Psoas muscle (tissue), 7 donors: ENCODE measurements at regions not wholly inside any gene's neighbourhood (a gene's known extent, or its start where the extent isn't known, plus 50 kb on each side); places are given as distances from the start of the nearest gene placed in this dataset.
A peak's percentile ranks its signal among the peaks of the same experiment; 100 is the strongest.

ENCODE experiments used
- ATAC-seq, 4 donors: fragments of 200-7000 bp; cut with Tn5 transposase; one replicate each; pipeline ENCODE4 v1.9.1; 2020; ENCODE audit warnings: moderate library complexity in 3 of 4, mild to moderate bottlenecking in 2 of 4
- DNase-seq, 2 donors: peaks; one replicate each; pipeline ENCODE4 v3.0.0-alpha.2; 2020
- H3K27ac ChIP-seq: fragments of 200-600 bp; one replicate; pipeline ENCODE4 v1.8.0; 2022
- H3K27me3 ChIP-seq, 3 donors: fragments of 200-600 bp in 1 of 3; one replicate each; pipeline versions ENCODE4 v1.6.1 to v1.8.0; 2013 to 2022; ENCODE audit warnings: low read length in 2 of 3, mild to moderate bottlenecking in 2 of 3, moderate library complexity in 1 of 3; ENCODE audit not compliant: insufficient read depth in 3 of 3
- H3K36me3 ChIP-seq, 2 donors: fragments of 200-600 bp in 1 of 2; one replicate each; pipeline versions ENCODE4 v1.6.1 to v1.8.0; 2013 to 2022; ENCODE audit warnings: low read depth in 1 of 2, mild to moderate bottlenecking in 1 of 2, moderate library complexity in 1 of 2; ENCODE audit not compliant: insufficient read depth in 1 of 2
- H3K4me1 ChIP-seq: fragments of 200-600 bp; one replicate; pipeline ENCODE4 v1.8.0; 2022
- H3K4me3 ChIP-seq: fragments of 200-600 bp; one replicate; pipeline ENCODE4 v1.8.0; 2022; ENCODE audit warnings: mild to moderate bottlenecking
- H3K9me3 ChIP-seq: fragments of 200-600 bp; one replicate; pipeline ENCODE4 v1.8.0; 2022
- CTCF ChIP-seq: fragments of 200-600 bp; IDR thresholded peaks from one replicate; pipeline ENCODE4 v1.8.0; 2022; ENCODE audit warnings: antibody characterized with exemption
- WGBS, 3 donors: extraction: QIAGEN DNeasy Blood & Tissue Kit; methylation state at CpG; one replicate each; pipeline versions ENCODE4 v1.1.6 to v1.1.7; 2013; 5-methylcytosine and 5-hydroxymethylcytosine counted together
- intact Hi-C, 2 donors: fragments of 100-400 bp; cut with DNase I; formaldehyde crosslinking; loops; one replicate each; pipeline versions ENCODE4 v1.11.0 to v1.14.2; 2022
- donor health status: healthy with polysubstance abuse.
- donor health status: DM: no; HTN: no; CAD: no; lungs with moderate emphysema.
- donor health status: Bipolar disorder and iron deficiency.
- donor health status: healthy.
- donor health status: DM: yes; HTN: yes; CAD: no.
- donor health status: DM: no; HTN: no; CAD: no.
- donor health status: DM: yes; HTN: yes; CAD: no.

- no peak overlapping the region for H3K4me3 ChIP-seq
- intact Hi-C loops, result no loop called here
- ATAC-seq (peak in 2 of 4 donors; percentile 30 to 54), DNase-seq (no peak)
- H3K36me3 ChIP-seq, result no peaks in the 10 kb centered on the region
- WGBS, 3 donors, result 45 to 54% (median 50%) methylated on average over 3 of the region's 3 CpGs
- peaks cover 0 to 1% (median 0%) of the 10 kb centered on the region in 3 donors for H3K27me3 ChIP-seq
- H3K4me1 ChIP-seq, result peaks cover 4% of the 10 kb centered on the region
- H3K9me3 ChIP-seq, result no peaks in the 10 kb centered on the region
- no peak overlapping the region for H3K27ac ChIP-seq
- TF ChIP-seq CTCF, result no peak
Observed at GRCh38 chr9:75824816-75825568, 65.5 kb upstream of the PCSK5 start.

GRCh38 chr9:75826314-75826713 is 64.2 kb upstream of the PCSK5 start:
- Histone ChIP-seq H3K4me3 (no peak overlapping the region), H3K27ac (no peak overlapping the region), H3K36me3 (no peaks in the 10 kb centered on the region), H3K9me3 (no peaks in the 10 kb centered on the region), H3K27me3 (peaks cover 0 to 1% (median 0%) of the 10 kb centered on the region in 3 donors), H3K4me1 (peaks cover 4% of the 10 kb centered on the region)
- no peak for DNase-seq
- 47 to 48% (median 48%) methylated on average over 2 of the region's 2 CpGs for WGBS, 3 donors
- no peak for ATAC-seq
- TF ChIP-seq CTCF, result no peak
- intact Hi-C loops, result no loop called here

- Histone ChIP-seq H3K27me3 (no peaks in the 10 kb centered on the region), H3K4me1 (no peaks in the 10 kb centered on the region), H3K36me3 (no peaks in the 10 kb centered on the region), H3K9me3 (no peaks in the 10 kb centered on the region), H3K4me3 (no peak overlapping the region), H3K27ac (no peak overlapping the region)
- intact Hi-C loops, result no loop called here
- DNase-seq, result no peak
- TF ChIP-seq CTCF, result no peak
- no peak for ATAC-seq
Observed at GRCh38 chr9:75830303-75830702, 60.2 kb upstream of the PCSK5 start.

- H3K9me3 ChIP-seq, result no peaks in the 10 kb centered on the region
- intact Hi-C loops, result no loop called here
- no peaks in the 10 kb centered on the region for H3K36me3 ChIP-seq
- no peaks in the 10 kb centered on the region for H3K27me3 ChIP-seq
- H3K27ac ChIP-seq, result no peak overlapping the region
- DNase-seq, result no peak
- TF ChIP-seq CTCF, result no peak
- ATAC-seq, result no peak
- no peaks in the 10 kb centered on the region for H3K4me1 ChIP-seq
- H3K4me3 ChIP-seq, result no peak overlapping the region
Observed at GRCh38 chr9:75833778-75834177, 56.7 kb upstream of the PCSK5 start.

GRCh38 chr9:75834878-75835277 is 55.6 kb upstream of the PCSK5 start:
- Histone ChIP-seq H3K27ac (no peak overlapping the region), H3K4me3 (no peak overlapping the region), H3K27me3 (no peaks in the 10 kb centered on the region), H3K4me1 (no peaks in the 10 kb centered on the region), H3K36me3 (no peaks in the 10 kb centered on the region), H3K9me3 (no peaks in the 10 kb centered on the region)
- DNase-seq (no peak), ATAC-seq (no peak)
- TF ChIP-seq CTCF, result no peak
- intact Hi-C loops, result no loop called here
- WGBS, 3 donors, result 87 to 90% (median 89%) methylated on average over 2 of the region's 2 CpGs
